Lung (tissue), 11 donors: ENCODE measurements at regions not wholly inside any gene's neighbourhood (a gene's known extent, or its start where the extent isn't known, plus 50 kb on each side); places are given as distances from the start of the nearest gene placed in this dataset.

Source experiments
- ATAC-seq: fragments of 200-7000 bp; cut with Tn5 transposase; one replicate; pipeline ENCODE4 v1.9.1; 2020; ENCODE audit warnings: moderate number of reproducible peaks; ENCODE audit not compliant: insufficient read depth, low FRiP score
- DNase-seq, 3 donors: peaks; one replicate each; pipeline ENCODE4 v3.0.0-alpha.2; 2013 to 2017
- H3K27ac ChIP-seq, 2 donors: one replicate each; pipeline ENCODE4 v1.5.1; 2013; ENCODE audit warnings: mild to moderate bottlenecking in 2 of 2, moderate library complexity in 2 of 2, control low read depth in 1 of 2, inconsistent platforms in 1 of 2, low read depth in 1 of 2, low read length in 1 of 2
- H3K27me3 ChIP-seq, 3 donors: one replicate each; pipeline ENCODE4 v1.5.1; 2013; ENCODE audit warnings: low read length in 2 of 3; ENCODE audit not compliant: control insufficient read depth in 3 of 3, insufficient read depth in 3 of 3
- H3K36me3 ChIP-seq, 4 donors: one replicate each; pipeline ENCODE4 v1.5.1; 2013; ENCODE audit warnings: low read length in 4 of 4, mild to moderate bottlenecking in 1 of 4, moderate library complexity in 1 of 4; ENCODE audit not compliant: control insufficient read depth in 4 of 4, insufficient read depth in 4 of 4
- H3K4me1 ChIP-seq, 5 donors: one replicate each; pipeline ENCODE4 v1.5.1; 2013; ENCODE audit warnings: low read length in 5 of 5, mild to moderate bottlenecking in 2 of 5, moderate library complexity in 1 of 5; ENCODE audit not compliant: control insufficient read depth in 5 of 5, insufficient read depth in 5 of 5
- H3K4me3 ChIP-seq: one replicate; pipeline ENCODE4 v1.5.1; 2013; ENCODE audit warnings: mild to moderate bottlenecking, control low read depth, moderate library complexity
- H3K9ac ChIP-seq, 2 donors: one replicate each; pipeline ENCODE4 v1.5.1; 2013; ENCODE audit warnings: low read length in 2 of 2, control low read depth in 1 of 2; ENCODE audit not compliant: insufficient read depth in 1 of 2
- H3K9me3 ChIP-seq, 4 donors: one replicate each; pipeline ENCODE4 v1.5.1; 2013; ENCODE audit warnings: low read length in 3 of 4, mild to moderate bottlenecking in 1 of 4, moderate library complexity in 1 of 4; ENCODE audit not compliant: control insufficient read depth in 4 of 4, insufficient read depth in 3 of 4
- CTCF ChIP-seq: IDR thresholded peaks from 2 replicates; pipeline ENCODE4 v1.5.1; 2012; ENCODE audit warnings: mild to moderate bottlenecking; ENCODE audit errors: control extremely low read depth, extremely low read depth
- WGBS, 2 donors: extraction: QIAGEN DNeasy Blood & Tissue Kit; methylation state at CpG; one replicate each; pipeline ENCODE4 v1.1.7; 2013; 5-methylcytosine and 5-hydroxymethylcytosine counted together
- donor health status: control.
- donor health status: control.
- donor health status: Bipolar disorder and iron deficiency.
- donor health status: healthy.
- donor health status: DM: yes; HTN: yes; CAD: no.

GRCh38 chr1:238624776-238625175 is 734.1 kb upstream of the ZP4 start:
- Histone ChIP-seq H3K4me1 (no peaks in the 10 kb centered on the region), H3K27ac (no peak overlapping the region), H3K27me3 (no peaks in the 10 kb centered on the region), H3K9me3 (no peaks in the 10 kb centered on the region), H3K9ac (no peak overlapping the region), H3K4me3 (no peak overlapping the region), H3K36me3 (no peaks in the 10 kb centered on the region)
- no peak for TF ChIP-seq CTCF
- no peak for DNase-seq
- ATAC-seq, result no peak
- WGBS, 2 donors, result 72 to 76% methylated on average over 4 of the region's 4 CpGs

- Histone ChIP-seq H3K9me3 (no peaks in the 10 kb centered on the region), H3K36me3 (no peaks in the 10 kb centered on the region), H3K4me3 (no peak overlapping the region), H3K4me1 (no peaks in the 10 kb centered on the region), H3K27me3 (no peaks in the 10 kb centered on the region), H3K27ac (no peak overlapping the region), H3K9ac (no peak overlapping the region)
- 83 to 95% methylated on average over 1 of the region's 1 CpG for WGBS, 2 donors
- no peak for DNase-seq
- ATAC-seq, result no peak
- TF ChIP-seq CTCF, result no peak
Observed at GRCh38 chr1:238621405-238621804, 730.7 kb upstream of the ZP4 start.

- Histone ChIP-seq H3K9me3 (no peaks in the 10 kb centered on the region), H3K36me3 (no peaks in the 10 kb centered on the region), H3K9ac (no peak overlapping the region), H3K4me3 (no peak overlapping the region), H3K27me3 (no peaks in the 10 kb centered on the region), H3K4me1 (no peaks in the 10 kb centered on the region), H3K27ac (no peak overlapping the region)
- no peak for TF ChIP-seq CTCF
- ATAC-seq, result no peak
- DNase-seq, result no peak
Observed at GRCh38 chr1:238619652-238620051, 728.9 kb upstream of the ZP4 start.

GRCh38 chr1:238611406-238611805 is 720.7 kb upstream of the ZP4 start:
- no peak for TF ChIP-seq CTCF
- H3K9ac ChIP-seq, result no peak overlapping the region
- no peaks in the 10 kb centered on the region for H3K27me3 ChIP-seq
- WGBS, 2 donors, result 76 to 87% methylated on average over 3 of the region's 3 CpGs
- ATAC-seq, result no peak
- H3K4me3 ChIP-seq, result no peak overlapping the region
- H3K36me3 ChIP-seq, result no peaks in the 10 kb centered on the region
- no peak for DNase-seq
- no peak overlapping the region for H3K27ac ChIP-seq
- H3K9me3 ChIP-seq, result no peaks in the 10 kb centered on the region
- no peaks in the 10 kb centered on the region for H3K4me1 ChIP-seq
